HepG2 (cell line): ENCODE measurements at regions not wholly inside any gene's neighbourhood (a gene's known extent, or its start where the extent isn't known, plus 50 kb on each side); places are given as distances from the start of the nearest gene placed in this dataset.

Experiments
- ATAC-seq: fragments of 200-7000 bp; cut with Tn5 transposase; 3 replicates; pipeline ENCODE4 v1.9.1; 2020; ENCODE audit warnings: mild to moderate bottlenecking, moderate library complexity
- BruUV-seq: library from RNA; stranded (reverse); fragments of 400-500 nt; replicated peaks from 2 replicates; lab custom pipeline; 2021; lab: Mats Ljungman, UMichigan
- CTCF ChIA-PET: fragments of 300-600 bp; formaldehyde crosslinking; extraction: SDS; loops from one replicate; lab custom pipeline; 2021; ENCODE audit warnings: low total read pairs, inconsistent platforms, low intra/inter-chr PET ratio; lab: Yijun Ruan, JAX
- POLR2A ChIA-PET: fragments of 350-600 bp; sonication (Branson Sonifier 250); formaldehyde crosslinking; loops from one replicate; lab custom pipeline; 2020; ENCODE audit warnings: antibody characterized with exemption, inconsistent platforms; lab: Yijun Ruan, JAX
- DNase-seq: peaks from one replicate; pipeline ENCODE4 v3.0.0-alpha.2; 2015; ENCODE audit warnings: low spot score
- FAIRE-seq: peaks from 3 replicates; lab custom pipeline; 2011; peaks lifted over from hg19 to GRCh38; lab: Jason Lieb, UNC
- H2AFZ ChIP-seq: one replicate; pipeline ENCODE4 v1.6.1; 2011; ENCODE audit warnings: low read length, inconsistent platforms
- H3K27ac ChIP-seq: fragments of 300-600 bp; 3 replicates; pipeline ENCODE4 v1.8.0; 2011; ENCODE audit warnings: mixed run types, mild to moderate bottlenecking, mixed read lengths, low read length, inconsistent platforms; ENCODE audit not compliant: insufficient read depth; ENCODE audit errors: extremely low read length
- H3K27me3 ChIP-seq, 2 experiments: fragments of 200-600 bp in 1 of 2; 2 replicates in 1 of 2; 3 replicates in 1 of 2; pipeline versions ENCODE4 v1.6.0 to v1.8.0; 2011; ENCODE audit warnings: low read length in 2 of 2, mild to moderate bottlenecking in 2 of 2, moderate library complexity in 2 of 2, inconsistent platforms in 1 of 2; ENCODE audit not compliant: insufficient read depth in 2 of 2, control insufficient read depth in 1 of 2
- H3K36me3 ChIP-seq, 2 experiments: fragments of 200-600 bp in 1 of 2; replicated peaks in 1 of 2; 2 replicates in 1 of 2; 3 replicates in 1 of 2; pipeline versions ENCODE4 v1.5.1 to v1.8.0; 2011; ENCODE audit warnings: low read length in 2 of 2, inconsistent platforms in 1 of 2; ENCODE audit not compliant: insufficient read depth in 2 of 2, control insufficient read depth in 1 of 2
- H3K4me1 ChIP-seq: 2 replicates; pipeline ENCODE4 v1.5.1; 2012; ENCODE audit warnings: low read length, inconsistent platforms; ENCODE audit not compliant: insufficient read depth
- H3K4me2 ChIP-seq: 2 replicates; pipeline ENCODE4 v1.6.0; 2011; ENCODE audit warnings: low read depth, low read length, inconsistent platforms
- H3K4me3 ChIP-seq, 3 experiments: fragments of 200-600 bp in 1 of 3; sonication (generic), shearing (Covaris generic) in 1 of 3; replicated peaks in 1 of 3; 2 replicates each; pipeline ENCODE4 v1.5.1; 2011 to 2016; ENCODE audit warnings: low read length in 3 of 3, inconsistent platforms in 2 of 3, low read depth in 2 of 3, mild to moderate bottlenecking in 2 of 3, control low read depth in 1 of 3, mixed read lengths in 1 of 3; ENCODE audit not compliant: insufficient read depth in 1 of 3
- H3K79me2 ChIP-seq: one replicate; pipeline ENCODE4 v1.6.1; 2011; ENCODE audit warnings: low read length, inconsistent platforms; ENCODE audit not compliant: insufficient read depth
- H3K9ac ChIP-seq: 2 replicates; pipeline ENCODE4 v1.6.0; 2011; ENCODE audit warnings: mild to moderate bottlenecking, low read depth, low read length, inconsistent platforms; ENCODE audit not compliant: insufficient read depth
- H3K9me3 ChIP-seq: 2 replicates; pipeline ENCODE4 v1.5.1; 2012; ENCODE audit warnings: mild to moderate bottlenecking, low read length
- H4K20me1 ChIP-seq: 2 replicates; pipeline ENCODE4 v1.6.0; 2011; ENCODE audit warnings: inconsistent platforms, mild to moderate bottlenecking, low read length, moderate library complexity; ENCODE audit not compliant: insufficient read depth
- DMAP1 ChIP-seq: IDR thresholded peaks from 2 replicates; pipeline ENCODE4 v1.6.1; 2016
- FOXA3 ChIP-seq: IDR thresholded peaks from 2 replicates; pipeline ENCODE4 v1.6.1; 2016; ENCODE audit warnings: missing genetic modification reagents, missing compliant biosample characterization
- FOXP1 ChIP-seq, 2 experiments: fragments of 450-650 bp in 1 of 2; IDR thresholded peaks; 2 replicates each; pipeline ENCODE4 v1.6.1; 2017 to 2018; ENCODE audit warnings: antibody characterized with exemption in 1 of 2
- MYPOP ChIP-seq: sonication (generic); formaldehyde crosslinking; IDR thresholded peaks from 2 replicates; pipeline ENCODE4 v1.8.1; 2023; ENCODE audit warnings: mild to moderate bottlenecking, moderate library complexity, missing genetic modification reagents
- NFIB ChIP-seq: sonication (generic); formaldehyde crosslinking; IDR thresholded peaks from 2 replicates; pipeline ENCODE4 v1.9.0; 2021; ENCODE audit warnings: missing genetic modification reagents, mild to moderate bottlenecking, borderline replicate concordance
- NFRKB ChIP-seq: fragments of 450-650 bp; IDR thresholded peaks from 2 replicates; pipeline ENCODE4 v1.6.1; 2017
- SMYD3 ChIP-seq: sonication (generic); formaldehyde crosslinking; IDR thresholded peaks from 2 replicates; pipeline ENCODE4 v1.8.1; 2023; ENCODE audit warnings: mild to moderate bottlenecking, missing genetic modification reagents
- TBX2 ChIP-seq: sonication (generic); formaldehyde crosslinking; IDR thresholded peaks from 2 replicates; pipeline ENCODE4 v1.5.0; 2020; ENCODE audit warnings: missing genetic modification reagents, mild to moderate bottlenecking, borderline replicate concordance
- ZFP82 ChIP-seq: sonication (generic); formaldehyde crosslinking; IDR thresholded peaks from 2 replicates; pipeline ENCODE4 v1.5.1; 2020; ENCODE audit warnings: mild to moderate bottlenecking, missing genetic modification reagents, borderline replicate concordance
- ZNF513 ChIP-seq: sonication (generic); formaldehyde crosslinking; conservative IDR thresholded peaks from 2 replicates; pipeline ENCODE4 v1.5.0; 2020; ENCODE audit warnings: missing genetic modification reagents
- ZNF816 ChIP-seq: sonication (generic); formaldehyde crosslinking; IDR thresholded peaks from 2 replicates; pipeline ENCODE4 v1.8.0; 2022; ENCODE audit warnings: missing genetic modification reagents, mild to moderate bottlenecking, borderline replicate concordance
- ZNF891 ChIP-seq: sonication (generic); formaldehyde crosslinking; IDR thresholded peaks from 2 replicates; pipeline ENCODE4 v1.5.0; 2020; ENCODE audit warnings: mild to moderate bottlenecking, missing genetic modification reagents
- WGBS: methylation state at CpG from one replicate; pipeline ENCODE4 v1.1.6; 2017; ENCODE audit warnings: low lambda C conversion rate; 5-methylcytosine and 5-hydroxymethylcytosine counted together
- in situ Hi-C: cut with HindIII; loops from 2 replicates; pipeline ENCODE4 v1.10.0; 2017; ENCODE audit warnings: low pct_unique_long_range_greater_than_20kb; ENCODE audit not compliant: extremely low pct_ligation_motif_present
- intact Hi-C: fragments of 100-400 bp; cut with micrococcal nuclease; formaldehyde crosslinking; loops from one replicate; pipeline ENCODE4 v1.10.0; 2022; ENCODE audit not compliant: unreplicated experiment
- TF ChIP-seq, protein P1 (sequence below): IDR thresholded peaks from 2 replicates; pipeline ENCODE4 v1.6.1; 2016; ENCODE audit warnings: control low read depth
- TF ChIP-seq, protein P2 (sequence below): sonication (generic); formaldehyde crosslinking; IDR thresholded peaks from 2 replicates; pipeline ENCODE4 v1.4.0; 2020; ENCODE audit warnings: mild to moderate bottlenecking, missing genetic modification reagents
- TF ChIP-seq, protein P3 (sequence below): sonication (generic); formaldehyde crosslinking; IDR thresholded peaks from 2 replicates; pipeline ENCODE4 v1.5.0; 2020; ENCODE audit warnings: mild to moderate bottlenecking, missing genetic modification reagents

DNA sequence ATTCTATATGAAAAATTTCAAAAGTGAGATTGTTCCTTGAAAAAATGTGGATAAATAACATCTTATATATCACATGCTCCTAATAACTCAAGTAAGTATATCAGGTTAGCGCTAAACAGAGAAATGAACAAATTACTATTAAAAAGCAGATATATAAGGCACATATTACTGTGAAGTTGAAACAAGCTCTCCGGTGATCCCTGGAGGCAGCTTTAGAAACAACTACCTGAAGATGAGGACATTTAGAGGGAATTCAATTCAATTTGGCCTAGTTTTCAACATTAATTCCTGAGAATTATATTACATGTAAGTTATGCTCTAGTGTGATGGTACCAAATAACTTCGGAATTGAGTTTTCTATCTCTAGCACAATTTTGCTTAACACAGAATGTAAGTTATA, 1373.6 kb upstream of the SPRY2 start (continued):
- TF ChIP-seq MYPOP (CRISPR knock-in tag) (no peak), FOXP1 (IDR thresholded peaks at IDR 0.05) (no peak), FOXP1 (CRISPR knock-in tag; IDR thresholded peaks at IDR 0.05) (no peak), ZNF891 (no peak), DMAP1 (CRISPR knock-in tag) (no peak), NFIB (CRISPR knock-in tag) (no peak), ZFP82 (CRISPR knock-in tag) (no peak), FOXA3 (CRISPR knock-in tag) (no peak)
- TF ChIP-seq, protein P1, sequence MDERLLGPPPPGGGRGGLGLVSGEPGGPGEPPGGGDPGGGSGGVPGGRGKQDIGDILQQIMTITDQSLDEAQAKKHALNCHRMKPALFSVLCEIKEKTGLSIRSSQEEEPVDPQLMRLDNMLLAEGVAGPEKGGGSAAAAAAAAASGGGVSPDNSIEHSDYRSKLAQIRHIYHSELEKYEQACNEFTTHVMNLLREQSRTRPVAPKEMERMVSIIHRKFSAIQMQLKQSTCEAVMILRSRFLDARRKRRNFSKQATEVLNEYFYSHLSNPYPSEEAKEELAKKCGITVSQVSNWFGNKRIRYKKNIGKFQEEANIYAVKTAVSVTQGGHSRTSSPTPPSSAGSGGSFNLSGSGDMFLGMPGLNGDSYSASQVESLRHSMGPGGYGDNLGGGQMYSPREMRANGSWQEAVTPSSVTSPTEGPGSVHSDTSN (CRISPR knock-in tag) = no peak
- TF ChIP-seq, all 625 proteins: peak for 0

DNA sequence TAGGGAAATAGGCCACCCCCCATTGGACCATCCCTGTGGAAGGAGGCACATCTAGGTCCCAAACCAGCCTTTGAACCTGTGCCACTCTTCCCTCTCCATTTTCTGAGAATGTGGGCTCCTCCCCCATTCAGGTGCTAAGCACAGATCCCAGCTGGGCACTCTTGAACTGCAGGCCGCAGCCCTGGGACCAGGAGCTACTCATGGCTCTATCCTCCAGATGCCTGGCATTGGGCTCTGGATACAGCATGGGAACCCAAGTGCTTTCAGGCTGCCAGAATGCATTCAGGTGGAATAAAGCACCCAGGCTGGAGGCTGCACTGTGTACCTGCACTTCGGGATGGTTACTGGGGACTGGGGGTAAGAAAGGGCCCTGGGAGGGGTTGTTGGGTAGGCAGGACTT, 1372.3 kb upstream of the SPRY2 start:
- no peak overlapping the region for H3K4me3 ChIP-seq
- in situ Hi-C loops = no loop called here
- H3K27me3 ChIP-seq = no peaks in the 10 kb centered on the region; a peak in 1 of 5 replicates
- WGBS = 29% methylated on average over 1 of the region's 2 CpGs
- ATAC-seq (no peak), DNase-seq (no peak), FAIRE-seq (no peak)
- CTCF ChIA-PET = no interaction called here
- no peak overlapping the region for H3K9ac ChIP-seq
- POLR2A ChIA-PET = no interaction called here
- no peaks in the 10 kb centered on the region for H4K20me1 ChIP-seq
- no peak overlapping the region for H3K4me2 ChIP-seq
- no peak overlapping the region for H3K27ac ChIP-seq
- H3K9me3 ChIP-seq = no peaks in the 10 kb centered on the region
- H3K4me1 ChIP-seq = no peaks in the 10 kb centered on the region
- no peaks in the 10 kb centered on the region for H3K36me3 ChIP-seq
- intact Hi-C loops = no loop called here
- TF ChIP-seq TBX2 (CRISPR knock-in tag) = no peak
- TF ChIP-seq, protein P2, sequence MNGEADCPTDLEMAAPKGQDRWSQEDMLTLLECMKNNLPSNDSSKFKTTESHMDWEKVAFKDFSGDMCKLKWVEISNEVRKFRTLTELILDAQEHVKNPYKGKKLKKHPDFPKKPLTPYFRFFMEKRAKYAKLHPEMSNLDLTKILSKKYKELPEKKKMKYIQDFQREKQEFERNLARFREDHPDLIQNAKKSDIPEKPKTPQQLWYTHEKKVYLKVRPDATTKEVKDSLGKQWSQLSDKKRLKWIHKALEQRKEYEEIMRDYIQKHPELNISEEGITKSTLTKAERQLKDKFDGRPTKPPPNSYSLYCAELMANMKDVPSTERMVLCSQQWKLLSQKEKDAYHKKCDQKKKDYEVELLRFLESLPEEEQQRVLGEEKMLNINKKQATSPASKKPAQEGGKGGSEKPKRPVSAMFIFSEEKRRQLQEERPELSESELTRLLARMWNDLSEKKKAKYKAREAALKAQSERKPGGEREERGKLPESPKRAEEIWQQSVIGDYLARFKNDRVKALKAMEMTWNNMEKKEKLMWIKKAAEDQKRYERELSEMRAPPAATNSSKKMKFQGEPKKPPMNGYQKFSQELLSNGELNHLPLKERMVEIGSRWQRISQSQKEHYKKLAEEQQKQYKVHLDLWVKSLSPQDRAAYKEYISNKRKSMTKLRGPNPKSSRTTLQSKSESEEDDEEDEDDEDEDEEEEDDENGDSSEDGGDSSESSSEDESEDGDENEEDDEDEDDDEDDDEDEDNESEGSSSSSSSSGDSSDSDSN (CRISPR knock-in tag) = no peak
- no peak for TF ChIP-seq ZNF513 (CRISPR knock-in tag)
- TF ChIP-seq ZNF816 (CRISPR knock-in tag) = no peak
- TF ChIP-seq SMYD3 (CRISPR knock-in tag) = no peak
- TF ChIP-seq NFRKB = no peak
- TF ChIP-seq, protein P3, sequence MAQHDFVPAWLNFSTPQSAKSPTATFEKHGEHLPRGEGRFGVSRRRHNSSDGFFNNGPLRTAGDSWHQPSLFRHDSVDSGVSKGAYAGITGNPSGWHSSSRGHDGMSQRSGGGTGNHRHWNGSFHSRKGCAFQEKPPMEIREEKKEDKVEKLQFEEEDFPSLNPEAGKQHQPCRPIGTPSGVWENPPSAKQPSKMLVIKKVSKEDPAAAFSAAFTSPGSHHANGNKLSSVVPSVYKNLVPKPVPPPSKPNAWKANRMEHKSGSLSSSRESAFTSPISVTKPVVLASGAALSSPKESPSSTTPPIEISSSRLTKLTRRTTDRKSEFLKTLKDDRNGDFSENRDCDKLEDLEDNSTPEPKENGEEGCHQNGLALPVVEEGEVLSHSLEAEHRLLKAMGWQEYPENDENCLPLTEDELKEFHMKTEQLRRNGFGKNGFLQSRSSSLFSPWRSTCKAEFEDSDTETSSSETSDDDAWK = no peak
- H3K79me2 ChIP-seq = no peaks in the 10 kb centered on the region
- BruUV-seq = no TSS peak
- H2AFZ ChIP-seq = no peak overlapping the region
